Mammary epithelial cell (primary cell): ENCODE measurements at regions not wholly inside any gene's neighbourhood (a gene's known extent, or its start where the extent isn't known, plus 50 kb on each side); places are given as distances from the start of the nearest gene placed in this dataset.

ENCODE experiments used
- EZH2 ChIP-seq: IDR thresholded peaks from 2 replicates; pipeline ENCODE4 v1.6.1; 2012; ENCODE audit warnings: low read length, inconsistent platforms, borderline replicate concordance
- TF ChIP-seq, protein P1 (sequence below), 2 donors: IDR thresholded peaks in 1 of 2; conservative IDR thresholded peaks in 1 of 2; 2 replicates each; pipeline ENCODE4 v1.5.1; 2011 to 2012; ENCODE audit warnings: inconsistent platforms in 2 of 2, low read length in 2 of 2, mild to moderate bottlenecking in 2 of 2, control low read depth in 1 of 2, low read depth in 1 of 2; ENCODE audit not compliant: insufficient read depth in 1 of 2; ENCODE audit errors: extremely low read depth in 1 of 2

DNA sequence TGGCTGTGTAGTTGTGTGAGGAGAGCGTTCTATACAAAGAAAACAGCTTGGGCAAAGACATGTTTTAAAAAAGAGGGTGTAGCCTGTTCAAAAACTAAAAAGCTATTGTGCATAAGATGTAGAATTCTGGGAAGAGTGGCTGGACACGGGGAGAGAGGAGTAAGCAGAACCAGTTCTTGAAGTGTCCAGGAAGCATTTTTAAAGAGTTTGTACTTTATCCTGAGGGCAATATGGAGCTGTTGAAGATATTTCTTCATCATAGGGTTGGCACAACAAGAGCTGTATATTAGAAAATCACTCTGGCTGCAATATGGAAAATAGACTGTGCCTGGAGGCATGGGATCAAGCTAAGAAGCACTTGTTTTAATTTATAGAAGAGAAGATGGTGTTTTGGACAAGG, 458.9 kb upstream of the LMO3 start:
- TF ChIP-seq, protein P1, sequence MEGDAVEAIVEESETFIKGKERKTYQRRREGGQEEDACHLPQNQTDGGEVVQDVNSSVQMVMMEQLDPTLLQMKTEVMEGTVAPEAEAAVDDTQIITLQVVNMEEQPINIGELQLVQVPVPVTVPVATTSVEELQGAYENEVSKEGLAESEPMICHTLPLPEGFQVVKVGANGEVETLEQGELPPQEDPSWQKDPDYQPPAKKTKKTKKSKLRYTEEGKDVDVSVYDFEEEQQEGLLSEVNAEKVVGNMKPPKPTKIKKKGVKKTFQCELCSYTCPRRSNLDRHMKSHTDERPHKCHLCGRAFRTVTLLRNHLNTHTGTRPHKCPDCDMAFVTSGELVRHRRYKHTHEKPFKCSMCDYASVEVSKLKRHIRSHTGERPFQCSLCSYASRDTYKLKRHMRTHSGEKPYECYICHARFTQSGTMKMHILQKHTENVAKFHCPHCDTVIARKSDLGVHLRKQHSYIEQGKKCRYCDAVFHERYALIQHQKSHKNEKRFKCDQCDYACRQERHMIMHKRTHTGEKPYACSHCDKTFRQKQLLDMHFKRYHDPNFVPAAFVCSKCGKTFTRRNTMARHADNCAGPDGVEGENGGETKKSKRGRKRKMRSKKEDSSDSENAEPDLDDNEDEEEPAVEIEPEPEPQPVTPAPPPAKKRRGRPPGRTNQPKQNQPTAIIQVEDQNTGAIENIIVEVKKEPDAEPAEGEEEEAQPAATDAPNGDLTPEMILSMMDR (conservative IDR thresholded peaks at IDR 0.05 in 1 of 2, IDR thresholded peaks at IDR 0.05 in 1 of 2; ENCODE audit: extremely low read depth in 1 of 2, insufficient read depth in 1 of 2, low read depth in 1 of 2, low read length in 2 of 2) = no peak
- TF ChIP-seq EZH2 = no peak
